GM23338 (cell line): ENCODE measurements at regions not wholly inside any gene's neighbourhood (a gene's known extent, or its start where the extent isn't known, plus 50 kb on each side); places are given as distances from the start of the nearest gene placed in this dataset.

Experiments
- ATAC-seq: fragments of 200-7000 bp; cut with Tn5 transposase; 3 replicates; pipeline ENCODE4 v1.9.1; 2020
- DNase-seq: peaks from one replicate; pipeline ENCODE4 v3.0.0-alpha.2; 2015; ENCODE audit warnings: low spot score
- H2AFZ ChIP-seq: fragments of 200-600 bp; sonication (generic); 2 replicates; pipeline ENCODE4 v1.8.0; 2016; ENCODE audit warnings: antibody characterized with exemption, mild to moderate bottlenecking, moderate library complexity
- H3F3A ChIP-seq: fragments of 200-600 bp; sonication (generic); replicated peaks from 2 replicates; pipeline ENCODE4 v1.8.0; 2017; ENCODE audit warnings: antibody characterized with exemption, mixed run types, low read depth
- H3K27ac ChIP-seq: fragments of 200-600 bp; sonication (generic); 2 replicates; pipeline ENCODE4 v1.6.1; 2016; ENCODE audit warnings: low read depth
- H3K27me3 ChIP-seq: fragments of 200-600 bp; sonication (generic); 2 replicates; pipeline ENCODE4 v1.8.0; 2016; ENCODE audit warnings: mild to moderate bottlenecking, mixed run types, moderate library complexity; ENCODE audit not compliant: insufficient read depth
- H3K36me3 ChIP-seq: fragments of 200-600 bp; sonication (generic); 2 replicates; pipeline ENCODE4 v1.8.0; 2016; ENCODE audit warnings: mild to moderate bottlenecking; ENCODE audit not compliant: insufficient read depth
- H3K4me1 ChIP-seq: fragments of 200-600 bp; sonication (generic); 2 replicates; pipeline ENCODE4 v1.8.0; 2016; ENCODE audit warnings: mild to moderate bottlenecking, moderate library complexity; ENCODE audit not compliant: insufficient read depth
- H3K4me2 ChIP-seq: fragments of 200-600 bp; sonication (generic); 2 replicates; pipeline ENCODE4 v1.7.1; 2017; ENCODE audit warnings: mixed run types
- H3K4me3 ChIP-seq: fragments of 200-600 bp; sonication (generic); 2 replicates; pipeline ENCODE4 v1.6.1; 2016; ENCODE audit warnings: mixed run types
- H3K79me2 ChIP-seq: fragments of 200-600 bp; sonication (generic); replicated peaks from 2 replicates; pipeline ENCODE4 v1.8.0; 2017; ENCODE audit warnings: mild to moderate bottlenecking; ENCODE audit not compliant: insufficient read depth
- H3K9me2 ChIP-seq: fragments of 200-600 bp; sonication (generic); 2 replicates; pipeline ENCODE4 v1.8.0; 2017; ENCODE audit not compliant: insufficient read depth
- H4K20me1 ChIP-seq: fragments of 200-600 bp; sonication (generic); replicated peaks from 2 replicates; pipeline ENCODE4 v1.8.0; 2017; ENCODE audit warnings: mild to moderate bottlenecking; ENCODE audit not compliant: insufficient read depth
- H3K27ac Mint-ChIP-seq: 2 replicates; pipeline ENCODE4 v1.8.0; 2020; ENCODE audit warnings: inconsistent platforms, mild to moderate bottlenecking, moderate library complexity, mixed read lengths
- H3K27me3 Mint-ChIP-seq: 3 replicates; pipeline ENCODE4 v1.8.0; 2022; ENCODE audit warnings: low read depth, mild to moderate bottlenecking, moderate library complexity, mixed read lengths, inconsistent platforms; ENCODE audit not compliant: insufficient read depth, poor library complexity
- H3K36me3 Mint-ChIP-seq: 3 replicates; pipeline ENCODE4 v1.8.0; 2021; ENCODE audit warnings: low read depth, mild to moderate bottlenecking, inconsistent platforms, moderate library complexity, mixed read lengths
- H3K4me1 Mint-ChIP-seq: 3 replicates; pipeline ENCODE4 v1.8.0; 2020; ENCODE audit warnings: mild to moderate bottlenecking, inconsistent platforms, mixed read lengths
- H3K4me3 Mint-ChIP-seq: 3 replicates; pipeline ENCODE4 v1.8.0; 2021; ENCODE audit warnings: moderate library complexity, mild to moderate bottlenecking, inconsistent platforms, mixed read lengths
- H3K9me3 Mint-ChIP-seq: 3 replicates; pipeline ENCODE4 v1.8.0; 2020; ENCODE audit warnings: moderate library complexity, mild to moderate bottlenecking, inconsistent platforms, mixed read lengths
- CTCF ChIP-seq, 2 experiments: fragments of 200-600 bp in 1 of 2; sonication (generic) in 1 of 2; conservative IDR thresholded peaks; 2 replicates each; pipeline versions ENCODE4 v1.5.1 to v1.6.1; 2016 to 2017; ENCODE audit warnings: antibody characterized with exemption in 2 of 2, low read depth in 2 of 2, mild to moderate bottlenecking in 2 of 2, moderate library complexity in 1 of 2
- ETS1 ChIP-seq: IDR thresholded peaks from 2 replicates; pipeline ENCODE4 v1.6.1; 2016; ENCODE audit warnings: antibody characterized with exemption
- EZH2 ChIP-seq: fragments of 200-600 bp; sonication (generic); IDR thresholded peaks from one replicate; pipeline ENCODE4 v1.8.0; 2017; ENCODE audit warnings: antibody characterized with exemption, mild to moderate bottlenecking, low read depth; ENCODE audit not compliant: unreplicated experiment
- EZH2phosphoT487 ChIP-seq: fragments of 200-600 bp; sonication (generic); IDR thresholded peaks from one replicate; pipeline ENCODE4 v1.8.1; 2018; ENCODE audit warnings: antibody characterized with exemption; ENCODE audit not compliant: unreplicated experiment
- JUNB ChIP-seq: IDR thresholded peaks from one replicate; pipeline ENCODE4 v1.6.1; 2016; ENCODE audit warnings: antibody characterized with exemption; ENCODE audit not compliant: unreplicated experiment
- NANOG ChIP-seq: IDR thresholded peaks from 2 replicates; pipeline ENCODE4 v1.6.1; 2016; ENCODE audit warnings: antibody characterized with exemption, borderline replicate concordance
- POLR2AphosphoS5 ChIP-seq: IDR thresholded peaks from 2 replicates; pipeline ENCODE4 v1.6.1; 2016; ENCODE audit warnings: antibody characterized with exemption, low read depth
- REST ChIP-seq: IDR thresholded peaks from one replicate; pipeline ENCODE4 v1.6.1; 2018; ENCODE audit warnings: antibody characterized with exemption; ENCODE audit not compliant: unreplicated experiment
- STAT1 ChIP-seq: IDR thresholded peaks from one replicate; pipeline ENCODE4 v1.6.1; 2016; ENCODE audit warnings: antibody characterized with exemption; ENCODE audit not compliant: unreplicated experiment
- ZNF331 ChIP-seq: fragments of 250-450 bp; sonication (Bioruptor Pico); IDR thresholded peaks from 2 replicates; pipeline ENCODE4 v1.5.0; 2020; ENCODE audit warnings: low read depth, mild to moderate bottlenecking, moderate library complexity
- ZNF462 ChIP-seq: fragments of 250-450 bp; sonication (Bioruptor Pico); IDR thresholded peaks from 2 replicates; pipeline ENCODE4 v1.5.0; 2020; ENCODE audit warnings: mild to moderate bottlenecking, moderate library complexity

- H3K27ac Mint-ChIP-seq = no peak overlapping the region
- H3K36me3 Mint-ChIP-seq = no peaks in the 10 kb centered on the region; the same call in 2 of the 3 replicates
- Histone ChIP-seq H3F3A (no peaks in the 10 kb centered on the region), H3K79me2 (no peaks in the 10 kb centered on the region), H3K27ac (no peak overlapping the region), H3K4me3 (no peak overlapping the region), H3K9me2 (no peaks in the 10 kb centered on the region), H3K4me1 (no peaks in the 10 kb centered on the region), H3K27me3 (no peaks in the 10 kb centered on the region), H3K36me3 (no peaks in the 10 kb centered on the region), H3K4me2 (no peak overlapping the region), H4K20me1 (no peaks in the 10 kb centered on the region), H2AFZ (no peak overlapping the region)
- peaks cover 3% of the 10 kb centered on the region; the same call in 2 of the 3 replicates for H3K4me1 Mint-ChIP-seq
- peaks cover 12% of the 10 kb centered on the region for H3K27me3 Mint-ChIP-seq
- DNase-seq (no peak), ATAC-seq (no peak)
- H3K4me3 Mint-ChIP-seq = no peak overlapping the region
- no peak for TF ChIP-seq ZNF462 (CRISPR knock-in tag)
- TF ChIP-seq ETS1 = no peak
- TF ChIP-seq JUNB = no peak
- no peak for TF ChIP-seq REST
- TF ChIP-seq NANOG = no peak
- TF ChIP-seq STAT1 = no peak
- TF ChIP-seq POLR2AphosphoS5 = no peak
- no peak for TF ChIP-seq EZH2phosphoT487
- TF ChIP-seq CTCF (conservative IDR thresholded peaks at IDR 0.05; ENCODE audit: low read depth in 2 of 2) = no peak
- TF ChIP-seq ZNF331 (CRISPR knock-in tag) = no peak
- TF ChIP-seq EZH2 = no peak
- no peaks in the 10 kb centered on the region for H3K9me3 Mint-ChIP-seq
These were observed 66.5 kb upstream of the RXRA start for GRCh38 chr9:134259708-134260107.
